H1 (cell line): ENCODE measurements at regions not wholly inside any gene's neighbourhood (a gene's known extent, or its start where the extent isn't known, plus 50 kb on each side); places are given as distances from the start of the nearest gene placed in this dataset.

Source experiments
- CTCF ChIA-PET: fragments of 300-600 bp; sonication (Branson Sonifier 250); formaldehyde crosslinking; loops from one replicate; lab custom pipeline; 2021; ENCODE audit not compliant: partially characterized antibody; lab: Charles Lee
- POLR2A ChIA-PET: fragments of 300-600 bp; sonication (Branson Sonifier 250); formaldehyde crosslinking; loops from one replicate; lab custom pipeline; 2021; ENCODE audit warnings: inconsistent platforms; ENCODE audit not compliant: partially characterized antibody; lab: Charles Lee
- DNase-seq, 2 experiments: peaks; one replicate each; pipeline versions ENCODE4 v3.0.0 to v3.0.0-alpha.2; 2010 to 2022; ENCODE audit warnings: low spot score in 2 of 2, low read depth in 1 of 2, mixed read lengths in 1 of 2
- FAIRE-seq: peaks from 2 replicates; lab custom pipeline; 2011; peaks lifted over from hg19 to GRCh38; lab: Jason Lieb, UNC
- H2AFZ ChIP-seq: 2 replicates; pipeline ENCODE4 v1.8.1; 2012; ENCODE audit warnings: low read length, inconsistent platforms
- H2AK5ac ChIP-seq: 2 replicates; pipeline ENCODE4 v1.6.1; 2013; ENCODE audit warnings: low read depth, low read length
- H2BK120ac ChIP-seq: replicated peaks from 2 replicates; pipeline ENCODE3; 2013; ENCODE audit warnings: low read depth, low read length, inconsistent platforms
- H2BK12ac ChIP-seq: 2 replicates; pipeline ENCODE4 v1.6.1; 2013; ENCODE audit warnings: low read depth, low read length
- H2BK15ac ChIP-seq: 2 replicates; pipeline ENCODE4 v1.6.1; 2013; ENCODE audit warnings: low read length
- H2BK20ac ChIP-seq: 2 replicates; pipeline ENCODE4 v1.6.1; 2013; ENCODE audit warnings: low read length
- H2BK5ac ChIP-seq: 2 replicates; pipeline ENCODE4 v1.6.1; 2013; ENCODE audit warnings: low read depth, low read length
- H3K14ac ChIP-seq: 2 replicates; pipeline ENCODE4 v1.6.1; 2013; ENCODE audit warnings: inconsistent platforms; ENCODE audit not compliant: insufficient read length
- H3K18ac ChIP-seq: 2 replicates; pipeline ENCODE4 v1.6.1; 2013; ENCODE audit warnings: low read length; ENCODE audit errors: extremely low read depth
- H3K23ac ChIP-seq: 2 replicates; pipeline ENCODE4 v1.6.1; 2013; ENCODE audit warnings: inconsistent platforms; ENCODE audit not compliant: insufficient read length
- H3K23me2 ChIP-seq: 2 replicates; pipeline ENCODE4 v1.6.1; 2013; ENCODE audit warnings: low read depth, low read length
- H3K27ac ChIP-seq: 2 replicates; pipeline ENCODE4 v1.6.1; 2011; ENCODE audit warnings: low read depth, low read length, inconsistent platforms
- H3K27me3 ChIP-seq, 4 experiments: replicated peaks in 1 of 4; 1 replicate in 1 of 4; 2 replicates in 3 of 4; pipeline versions ENCODE4 v1.6.1 to v1.8.1; 2011 to 2013; ENCODE audit warnings: low read length in 3 of 4, mild to moderate bottlenecking in 3 of 4, inconsistent platforms in 2 of 4, mixed read lengths in 2 of 4, moderate library complexity in 1 of 4; ENCODE audit not compliant: control insufficient read depth in 3 of 4, insufficient read depth in 3 of 4; ENCODE audit errors: extremely low read depth in 1 of 4
- H3K36me3 ChIP-seq, 4 experiments: 2 replicates each; pipeline versions ENCODE4 v1.6.1 to v1.8.1; 2011 to 2013; ENCODE audit warnings: mild to moderate bottlenecking in 4 of 4, low read length in 3 of 4, moderate library complexity in 2 of 4, control low read depth in 1 of 4, inconsistent platforms in 1 of 4; ENCODE audit not compliant: insufficient read depth in 4 of 4, control insufficient read depth in 2 of 4
- H3K4ac ChIP-seq: replicated peaks from 2 replicates; pipeline ENCODE3; 2013; ENCODE audit warnings: low read length, low read depth, mixed read lengths, inconsistent platforms; ENCODE audit not compliant: insufficient read length
- H3K4me1 ChIP-seq, 4 experiments: replicated peaks in 1 of 4; 1 replicate in 1 of 4; 2 replicates in 3 of 4; pipeline versions ENCODE4 v1.6.1 to v1.8.1; 2011 to 2013; ENCODE audit warnings: low read length in 3 of 4, inconsistent platforms in 2 of 4, mixed read lengths in 1 of 4; ENCODE audit not compliant: insufficient read depth in 4 of 4, control insufficient read depth in 3 of 4
- H3K4me2 ChIP-seq, 2 experiments: 2 replicates each; pipeline versions ENCODE4 v1.6.1 to v1.8.1; 2011 to 2013; ENCODE audit warnings: low read depth in 2 of 2, low read length in 2 of 2, control low read depth in 1 of 2, inconsistent platforms in 1 of 2, mild to moderate bottlenecking in 1 of 2; ENCODE audit not compliant: insufficient read depth in 1 of 2
- H3K4me3 ChIP-seq, 4 experiments: fragments of 200-600, 300-600 bp in 1 of 4; sonication (generic), shearing (Covaris generic), sonication (Bioruptor Twin) in 1 of 4; 2 replicates each; pipeline versions ENCODE4 v1.5.1 to v1.8.1; 2011 to 2016; ENCODE audit warnings: low read length in 4 of 4, low read depth in 3 of 4, control low read depth in 2 of 4, inconsistent platforms in 2 of 4, mild to moderate bottlenecking in 2 of 4, mixed read lengths in 1 of 4, moderate library complexity in 1 of 4; ENCODE audit not compliant: insufficient read depth in 2 of 4; ENCODE audit errors: extremely low read depth in 1 of 4
- H3K56ac ChIP-seq: replicated peaks from 2 replicates; pipeline ENCODE3; 2013; ENCODE audit warnings: low read depth, mild to moderate bottlenecking, mixed read lengths, low read length, inconsistent platforms; ENCODE audit not compliant: insufficient read length
- H3K79me1 ChIP-seq: 2 replicates; pipeline ENCODE4 v1.6.1; 2013; ENCODE audit warnings: low read depth, low read length, control low read depth
- H3K79me2 ChIP-seq, 2 experiments: 2 replicates each; pipeline versions ENCODE4 v1.6.1 to v1.8.1; 2012 to 2013; ENCODE audit warnings: low read length in 2 of 2, mild to moderate bottlenecking in 2 of 2, inconsistent platforms in 1 of 2; ENCODE audit not compliant: insufficient read depth in 2 of 2, control insufficient read depth in 1 of 2
- H3K9ac ChIP-seq, 4 experiments: replicated peaks in 1 of 4; 1 replicate in 1 of 4; 2 replicates in 3 of 4; pipeline versions ENCODE4 v1.6.1 to v1.8.1; 2011 to 2013; ENCODE audit warnings: low read depth in 3 of 4, low read length in 3 of 4, control low read depth in 2 of 4, mild to moderate bottlenecking in 2 of 4, moderate library complexity in 2 of 4, inconsistent platforms in 1 of 4; ENCODE audit errors: extremely low read depth in 1 of 4
- H3K9me3 ChIP-seq, 2 experiments: 2 replicates each; pipeline versions ENCODE4 v1.6.1 to v1.8.1; 2012 to 2013; ENCODE audit warnings: mild to moderate bottlenecking in 2 of 2, moderate library complexity in 2 of 2, control low read depth in 1 of 2, inconsistent platforms in 1 of 2, low read depth in 1 of 2, low read length in 1 of 2, mixed read lengths in 1 of 2; ENCODE audit not compliant: insufficient read depth in 2 of 2
- H4K20me1 ChIP-seq, 2 experiments: replicated peaks in 1 of 2; 2 replicates each; pipeline versions ENCODE3 to v1.8.1; 2011 to 2013; ENCODE audit warnings: inconsistent platforms in 2 of 2, low read length in 2 of 2, mild to moderate bottlenecking in 1 of 2; ENCODE audit not compliant: insufficient read depth in 2 of 2, control insufficient read depth in 1 of 2
- H4K5ac ChIP-seq: 2 replicates; pipeline ENCODE4 v1.6.1; 2013; ENCODE audit warnings: low read length, low read depth, mixed read lengths, inconsistent platforms; ENCODE audit not compliant: insufficient read length
- H4K8ac ChIP-seq: 2 replicates; pipeline ENCODE4 v1.8.0; 2013; ENCODE audit warnings: mild to moderate bottlenecking, moderate library complexity, low read length, inconsistent platforms; ENCODE audit not compliant: insufficient read depth; ENCODE audit errors: extremely low read depth
- H4K91ac ChIP-seq: replicated peaks from 2 replicates; pipeline ENCODE3; 2013; ENCODE audit warnings: low read length, mixed read lengths, inconsistent platforms; ENCODE audit not compliant: insufficient read length
- CTBP2 ChIP-seq: IDR thresholded peaks from 2 replicates; pipeline ENCODE4 v1.7.0; 2011; ENCODE audit warnings: borderline replicate concordance, mild to moderate bottlenecking, moderate library complexity, mixed read lengths, low read length; ENCODE audit not compliant: insufficient read depth, insufficient read length
- NANOG ChIP-seq: IDR thresholded peaks from 2 replicates; pipeline ENCODE4 v1.6.1; 2011; ENCODE audit warnings: low read length, low read depth, mild to moderate bottlenecking, inconsistent platforms; ENCODE audit not compliant: insufficient read depth, poor library complexity, severe bottlenecking
- RFX5 ChIP-seq: IDR thresholded peaks from 2 replicates; pipeline ENCODE4 v1.6.1; 2011; ENCODE audit warnings: low read depth, low read length, improper control_type of control experiment, borderline replicate concordance
- SUZ12 ChIP-seq: fragments of 200-600 bp; sonication (generic); IDR thresholded peaks from 2 replicates; pipeline ENCODE4 v1.6.1; 2012; ENCODE audit warnings: mild to moderate bottlenecking, inconsistent platforms, low read length, moderate library complexity, mixed read lengths

GRCh38 chr2:217724471-217724870, 278.3 kb downstream of the TNS1 start:
- H3K23ac ChIP-seq = no peak overlapping the region
- no peak overlapping the region for H3K4ac ChIP-seq
- ChIA-PET CTCF (interaction anchor here (0.6 to 2.5 kb wide), 5 partner anchors 9 to 1037 kb away, joined by 3 to 13 read pairs (median 5); no protein-coding TSS in a partner anchor), POLR2A (no interaction called here)
- DNase-seq = no peak
- H3K56ac ChIP-seq = no peak overlapping the region
- no peak overlapping the region for H4K91ac ChIP-seq
- no peaks in the 10 kb centered on the region for H4K20me1 ChIP-seq
- no peak overlapping the region for H3K9ac ChIP-seq
- no peak overlapping the region for H2AK5ac ChIP-seq
- H3K14ac ChIP-seq = no peak overlapping the region
- no peak overlapping the region for H2BK120ac ChIP-seq
- H3K27ac ChIP-seq = no peak overlapping the region
- no peak overlapping the region for H2BK15ac ChIP-seq
- no peak overlapping the region for H2AFZ ChIP-seq
- no peak overlapping the region for H3K18ac ChIP-seq
- H3K4me1 ChIP-seq = no peaks in the 10 kb centered on the region
- no peak overlapping the region for H3K4me3 ChIP-seq
- no peaks in the 10 kb centered on the region for H3K23me2 ChIP-seq
- no peaks in the 10 kb centered on the region for H3K79me2 ChIP-seq
- no peak overlapping the region for H2BK20ac ChIP-seq
- no peak overlapping the region for H2BK5ac ChIP-seq
- no peak overlapping the region for H2BK12ac ChIP-seq
- no peaks in the 10 kb centered on the region for H3K27me3 ChIP-seq
- H3K79me1 ChIP-seq = no peaks in the 10 kb centered on the region
- H4K8ac ChIP-seq = no peak overlapping the region
- H3K4me2 ChIP-seq = no peak overlapping the region
- H3K36me3 ChIP-seq = no peaks in the 10 kb centered on the region
- no peak for FAIRE-seq
- H4K5ac ChIP-seq = no peak overlapping the region
- 0 out of 4 replicates have a peak, but pooled peaks cover 0 to 5% of the 10 kb centered on the region in 2 experiments for H3K9me3 ChIP-seq
- TF ChIP-seq NANOG = no peak
- no peak for TF ChIP-seq CTBP2
- TF ChIP-seq SUZ12 = no peak
- TF ChIP-seq RFX5 = no peak
